ENCODE measurements at regions not wholly inside any gene's neighbourhood (a gene's known extent, or its start where the extent isn't known, plus 50 kb on each side); places are given as distances from the start of the nearest gene placed in this dataset.

DNA sequence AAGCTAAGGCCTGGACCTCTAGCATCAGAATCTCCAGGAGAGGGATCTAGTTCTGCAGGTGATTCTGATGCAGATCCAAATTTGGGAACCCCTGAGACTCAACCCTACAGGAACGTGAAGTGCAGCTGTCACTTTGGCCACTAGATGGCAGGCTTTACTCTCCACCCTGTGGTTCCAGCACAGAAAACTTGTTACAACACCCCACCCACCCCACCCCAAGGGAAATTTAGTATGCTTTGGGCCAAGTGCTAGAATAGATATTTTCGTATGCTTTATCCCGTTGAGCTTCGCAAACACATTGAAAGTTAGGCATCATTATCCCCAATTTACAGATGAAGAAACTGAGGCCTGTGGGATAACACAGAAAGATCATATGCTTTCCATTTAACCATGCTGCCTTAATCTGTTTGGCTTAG lies 232.0 kb downstream of the B3GLCT start:
- Histone ChIP-seq H3K36me3 (ENCODE audit: control insufficient read depth in 1 of 2, insufficient read depth in 2 of 2, low read length in 2 of 2) (no peaks in the 10 kb centered on the region), H3K4me1 (ENCODE audit: control insufficient read depth in 1 of 2, insufficient read depth in 2 of 2, low read length in 2 of 2) (no peaks in the 10 kb centered on the region), H3K9ac (ENCODE audit: low read length) (no peak overlapping the region), H3K4me2 (ENCODE audit: low read length) (no peak overlapping the region), H3K9me3 (ENCODE audit: control insufficient read depth in 1 of 2, insufficient read depth in 1 of 2, low read depth in 1 of 2, low read length in 2 of 2) (no peaks in the 10 kb centered on the region), H2AFZ (ENCODE audit: low read depth, low read length, poor library complexity, severe bottlenecking) (no peak overlapping the region), H3K79me2 (ENCODE audit: insufficient read depth, low read length) (no peaks in the 10 kb centered on the region), H3K27me3 (ENCODE audit: insufficient read depth, low read length) (peaks cover 48% of the 10 kb centered on the region), H3K9me2 (ENCODE audit: insufficient read depth) (no peaks in the 10 kb centered on the region), H3K4me3 (replicated peaks in 1 of 2; ENCODE audit: low read depth in 1 of 2, low read length in 2 of 2) (no peak overlapping the region), H3K27ac (ENCODE audit: low read depth, low read length) (no peak overlapping the region), H4K20me1 (ENCODE audit: insufficient read depth) (no peaks in the 10 kb centered on the region)
- intact Hi-C loops (cut with micrococcal nuclease), result loop anchor here (1.0 kb wide), 1 partner anchor 311 kb away; no protein-coding TSS in a partner anchor
- ChIA-PET POLR2A (no interaction called here), RAD21 (ENCODE audit: low non-redundant PET in 1 of 2, low total read pairs in 2 of 2, uncharacterized antibody in 2 of 2, unreplicated experiment in 2 of 2) (no interaction called here), CTCF (interaction anchor here (0.8 to 1.2 kb wide), 9 partner anchors 11 to 478 kb away, joined by 3 to 5 read pairs (median 3); partner anchors contain the start of gene RXFP2)
- BruUV-seq (replicated peaks), result no TSS peak
- DNase-seq (ENCODE audit: low read depth, low spot score), result peak; percentile 22
- peak; percentile 84 for ATAC-seq
- TF ChIP-seq, protein P1, sequence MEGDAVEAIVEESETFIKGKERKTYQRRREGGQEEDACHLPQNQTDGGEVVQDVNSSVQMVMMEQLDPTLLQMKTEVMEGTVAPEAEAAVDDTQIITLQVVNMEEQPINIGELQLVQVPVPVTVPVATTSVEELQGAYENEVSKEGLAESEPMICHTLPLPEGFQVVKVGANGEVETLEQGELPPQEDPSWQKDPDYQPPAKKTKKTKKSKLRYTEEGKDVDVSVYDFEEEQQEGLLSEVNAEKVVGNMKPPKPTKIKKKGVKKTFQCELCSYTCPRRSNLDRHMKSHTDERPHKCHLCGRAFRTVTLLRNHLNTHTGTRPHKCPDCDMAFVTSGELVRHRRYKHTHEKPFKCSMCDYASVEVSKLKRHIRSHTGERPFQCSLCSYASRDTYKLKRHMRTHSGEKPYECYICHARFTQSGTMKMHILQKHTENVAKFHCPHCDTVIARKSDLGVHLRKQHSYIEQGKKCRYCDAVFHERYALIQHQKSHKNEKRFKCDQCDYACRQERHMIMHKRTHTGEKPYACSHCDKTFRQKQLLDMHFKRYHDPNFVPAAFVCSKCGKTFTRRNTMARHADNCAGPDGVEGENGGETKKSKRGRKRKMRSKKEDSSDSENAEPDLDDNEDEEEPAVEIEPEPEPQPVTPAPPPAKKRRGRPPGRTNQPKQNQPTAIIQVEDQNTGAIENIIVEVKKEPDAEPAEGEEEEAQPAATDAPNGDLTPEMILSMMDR (IDR thresholded peaks at IDR 0.05 in 2 of 3, conservative IDR thresholded peaks at IDR 0.05 in 1 of 3; ENCODE audit: borderline replicate concordance in 1 of 3, insufficient read depth in 1 of 3, low read depth in 2 of 3, low read length in 2 of 3), result peak; percentile 6 to 80 (median 71); a peak in 4 of 6 replicates
- TF ChIP-seq RAD21 (IDR thresholded peaks at IDR 0.05; ENCODE audit: low read depth) (peak; percentile 43; the same call in 1 of the 2 replicates), SP1 (IDR thresholded peaks at IDR 0.05; ENCODE audit: low read depth) (no peak), EGR1 (IDR thresholded peaks at IDR 0.05; ENCODE audit: low read depth) (no peak)

DNA sequence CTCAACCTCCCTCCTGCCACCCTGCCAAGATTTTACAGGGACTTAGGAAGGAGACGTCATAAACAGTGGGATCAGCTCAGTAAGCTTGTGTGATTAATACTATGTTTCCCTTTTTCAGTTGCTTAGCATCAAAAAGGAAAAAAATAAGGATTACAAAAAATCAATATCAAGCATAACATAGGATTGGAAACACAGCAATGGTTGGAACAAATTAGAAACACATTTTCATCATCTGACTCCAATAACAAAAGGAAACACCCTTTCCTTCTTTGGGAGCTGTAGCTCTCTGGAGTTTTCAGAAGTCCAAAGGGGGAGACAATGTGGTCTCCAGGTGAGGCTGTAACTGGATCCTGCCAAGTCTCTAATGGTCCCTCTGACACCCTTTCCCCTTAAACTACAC lies 233.4 kb downstream of the B3GLCT start:
- intact Hi-C loops (cut with micrococcal nuclease), result no loop called here
- ATAC-seq, result no peak

More for the DNA sequence above, 233.4 kb downstream of the B3GLCT start:
- Histone ChIP-seq H3K9me3 (ENCODE audit: control insufficient read depth in 1 of 2, insufficient read depth in 1 of 2, low read depth in 1 of 2, low read length in 2 of 2) (no peaks in the 10 kb centered on the region), H3K36me3 (ENCODE audit: control insufficient read depth in 1 of 2, insufficient read depth in 2 of 2, low read length in 2 of 2) (no peaks in the 10 kb centered on the region), H3K27me3 (ENCODE audit: insufficient read depth, low read length) (peaks cover 62% of the 10 kb centered on the region), H3K4me3 (replicated peaks in 1 of 2; ENCODE audit: low read depth in 1 of 2, low read length in 2 of 2) (no peak overlapping the region), H3K9me2 (ENCODE audit: insufficient read depth) (no peaks in the 10 kb centered on the region), H3K9ac (ENCODE audit: low read length) (no peak overlapping the region), H3K4me2 (ENCODE audit: low read length) (no peak overlapping the region), H4K20me1 (ENCODE audit: insufficient read depth) (no peaks in the 10 kb centered on the region), H3K27ac (ENCODE audit: low read depth, low read length) (no peak overlapping the region), H3K79me2 (ENCODE audit: insufficient read depth, low read length) (no peaks in the 10 kb centered on the region), H2AFZ (ENCODE audit: low read depth, low read length, poor library complexity, severe bottlenecking) (no peak overlapping the region), H3K4me1 (ENCODE audit: control insufficient read depth in 1 of 2, insufficient read depth in 2 of 2, low read length in 2 of 2) (no peaks in the 10 kb centered on the region)
- ChIA-PET POLR2A (no interaction called here), RAD21 (ENCODE audit: low non-redundant PET in 1 of 2, low total read pairs in 2 of 2, uncharacterized antibody in 2 of 2, unreplicated experiment in 2 of 2) (no interaction called here), CTCF (interaction anchor here (1.2 to 1.4 kb wide), 4 partner anchors 9 to 364 kb away, joined by 4 to 6 read pairs (median 4); no protein-coding TSS in a partner anchor)
- TF ChIP-seq JUND (IDR thresholded peaks at IDR 0.05) (no peak), SP1 (IDR thresholded peaks at IDR 0.05; ENCODE audit: low read depth) (no peak), YY1 (IDR thresholded peaks at IDR 0.05; ENCODE audit: extremely low read depth, insufficient replicate concordance, low read depth, low read length) (no peak), ZFX (IDR thresholded peaks at IDR 0.05) (no peak), EGR1 (IDR thresholded peaks at IDR 0.05; ENCODE audit: low read depth) (no peak), SRF (IDR thresholded peaks at IDR 0.05; ENCODE audit: low read depth) (no peak)
- TF ChIP-seq, protein P2, sequence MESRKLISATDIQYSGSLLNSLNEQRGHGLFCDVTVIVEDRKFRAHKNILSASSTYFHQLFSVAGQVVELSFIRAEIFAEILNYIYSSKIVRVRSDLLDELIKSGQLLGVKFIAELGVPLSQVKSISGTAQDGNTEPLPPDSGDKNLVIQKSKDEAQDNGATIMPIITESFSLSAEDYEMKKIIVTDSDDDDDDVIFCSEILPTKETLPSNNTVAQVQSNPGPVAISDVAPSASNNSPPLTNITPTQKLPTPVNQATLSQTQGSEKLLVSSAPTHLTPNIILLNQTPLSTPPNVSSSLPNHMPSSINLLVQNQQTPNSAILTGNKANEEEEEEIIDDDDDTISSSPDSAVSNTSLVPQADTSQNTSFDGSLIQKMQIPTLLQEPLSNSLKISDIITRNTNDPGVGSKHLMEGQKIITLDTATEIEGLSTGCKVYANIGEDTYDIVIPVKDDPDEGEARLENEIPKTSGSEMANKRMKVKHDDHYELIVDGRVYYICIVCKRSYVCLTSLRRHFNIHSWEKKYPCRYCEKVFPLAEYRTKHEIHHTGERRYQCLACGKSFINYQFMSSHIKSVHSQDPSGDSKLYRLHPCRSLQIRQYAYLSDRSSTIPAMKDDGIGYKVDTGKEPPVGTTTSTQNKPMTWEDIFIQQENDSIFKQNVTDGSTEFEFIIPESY (IDR thresholded peaks at IDR 0.05; ENCODE audit: extremely low read depth, insufficient replicate concordance, low read length), result no peak
- TF ChIP-seq, protein P3, sequence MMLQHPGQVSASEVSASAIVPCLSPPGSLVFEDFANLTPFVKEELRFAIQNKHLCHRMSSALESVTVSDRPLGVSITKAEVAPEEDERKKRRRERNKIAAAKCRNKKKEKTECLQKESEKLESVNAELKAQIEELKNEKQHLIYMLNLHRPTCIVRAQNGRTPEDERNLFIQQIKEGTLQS (IDR thresholded peaks at IDR 0.05), result no peak
- no TSS peak for BruUV-seq (replicated peaks)
- DNase-seq (ENCODE audit: low read depth, low spot score), result no peak
